SU-DHL-6 (cell line): ENCODE measurements at regions not wholly inside any gene's neighbourhood (a gene's known extent, or its start where the extent isn't known, plus 50 kb on each side); places are given as distances from the start of the nearest gene placed in this dataset.

Experiments
- H2AFZ ChIP-seq: fragments of 200-600 bp; sonication (generic); 2 replicates; pipeline ENCODE4 v1.6.1; 2014; ENCODE audit warnings: low read depth, mild to moderate bottlenecking, moderate library complexity, mixed read lengths, antibody characterized with exemption, low read length; ENCODE audit not compliant: severe bottlenecking
- H3F3A ChIP-seq: fragments of 200-600 bp; shearing (Covaris generic); 2 replicates; pipeline ENCODE4 v1.6.0; 2016; ENCODE audit warnings: antibody characterized with exemption, mild to moderate bottlenecking; ENCODE audit not compliant: insufficient read depth
- H3K27ac ChIP-seq: fragments of 200-600 bp; sonication (generic); 2 replicates; pipeline ENCODE4 v1.5.1; 2016; ENCODE audit warnings: low read depth, mild to moderate bottlenecking, low read length, moderate library complexity, mixed read lengths
- H3K27me3 ChIP-seq: fragments of 200-600 bp; sonication (generic), shearing (Covaris generic); 2 replicates; pipeline ENCODE4 v1.6.0; 2014; ENCODE audit warnings: mild to moderate bottlenecking, low read length
- H3K36me3 ChIP-seq: fragments of 200-600 bp; sonication (generic); 2 replicates; pipeline ENCODE4 v1.6.1; 2014; ENCODE audit warnings: mild to moderate bottlenecking, low read length, mixed read lengths
- H3K4me2 ChIP-seq: fragments of 300-600, 200-600 bp; shearing (Covaris generic), sonication (generic); 2 replicates; pipeline ENCODE4 v1.6.0; 2014; ENCODE audit warnings: low read length, low read depth, mild to moderate bottlenecking; ENCODE audit not compliant: poor library complexity, severe bottlenecking
- H3K4me3 ChIP-seq: fragments of 200-600 bp; sonication (generic); 2 replicates; pipeline ENCODE4 v1.5.1; 2014; ENCODE audit warnings: antibody characterized with exemption, low read length, mild to moderate bottlenecking, mixed read lengths; ENCODE audit not compliant: insufficient read depth, poor library complexity, severe bottlenecking
- H3K79me2 ChIP-seq: fragments of 200-600 bp; sonication (generic); 2 replicates; pipeline ENCODE4 v1.6.1; 2014; ENCODE audit warnings: mild to moderate bottlenecking, low read length, moderate library complexity; ENCODE audit not compliant: insufficient read depth
- H3K9ac ChIP-seq: fragments of 200-600 bp; sonication (generic); 2 replicates; pipeline ENCODE4 v1.7.0; 2014; ENCODE audit warnings: mild to moderate bottlenecking, low read length
- H3K9me2 ChIP-seq: fragments of 200-600 bp; sonication (generic); replicated peaks from 2 replicates; pipeline ENCODE4 v1.6.1; 2014; ENCODE audit warnings: low read length; ENCODE audit not compliant: insufficient read depth
- H3K9me3 ChIP-seq: fragments of 200-600 bp; sonication (generic); 2 replicates; pipeline ENCODE4 v1.6.1; 2014; ENCODE audit warnings: low read length, mixed read lengths; ENCODE audit not compliant: insufficient read depth
- H4K20me1 ChIP-seq: fragments of 200-600 bp; sonication (generic); 2 replicates; pipeline ENCODE4 v1.6.1; 2014; ENCODE audit warnings: low read depth, mild to moderate bottlenecking, antibody characterized with exemption, low read length, moderate library complexity, mixed read lengths
- CTCF ChIP-seq: fragments of 200-600 bp; sonication (generic); IDR thresholded peaks from one replicate; pipeline ENCODE4 v1.5.1; 2017; ENCODE audit warnings: antibody characterized with exemption, mild to moderate bottlenecking, low read length, moderate library complexity; ENCODE audit not compliant: insufficient read depth, poor library complexity, severe bottlenecking
- EZH2phosphoT487 ChIP-seq: fragments of 200-600 bp; sonication (generic), shearing (Covaris generic); conservative IDR thresholded peaks from 2 replicates; pipeline ENCODE4 v1.6.1; 2018; ENCODE audit warnings: mild to moderate bottlenecking, antibody characterized with exemption, low read length, moderate library complexity, mixed read lengths

GRCh38 chrX:20623448-20623847 is 356.7 kb upstream of the RPS6KA3 start:
- Histone ChIP-seq H3K27me3 (no peaks in the 10 kb centered on the region), H3K9me2 (no peaks in the 10 kb centered on the region), H4K20me1 (no peaks in the 10 kb centered on the region), H3K79me2 (no peaks in the 10 kb centered on the region), H3K9ac (no peak overlapping the region), H3K4me2 (no peak overlapping the region), H3K36me3 (no peaks in the 10 kb centered on the region), H2AFZ (no peak overlapping the region), H3K27ac (no peak overlapping the region), H3K4me3 (no peak overlapping the region), H3F3A (no peaks in the 10 kb centered on the region), H3K9me3 (no peaks in the 10 kb centered on the region)
- TF ChIP-seq CTCF (no peak), EZH2phosphoT487 (no peak)

GRCh38 chrX:20620306-20620705 is 353.6 kb upstream of the RPS6KA3 start:
- H3K9ac ChIP-seq: no peak overlapping the region
- no peaks in the 10 kb centered on the region for H3K79me2 ChIP-seq
- no peak overlapping the region for H3K4me2 ChIP-seq
- H2AFZ ChIP-seq: no peak overlapping the region
- no peaks in the 10 kb centered on the region for H3K9me3 ChIP-seq
- H3F3A ChIP-seq: no peaks in the 10 kb centered on the region
- H3K4me3 ChIP-seq: no peak overlapping the region
- H4K20me1 ChIP-seq: no peaks in the 10 kb centered on the region
- no peak overlapping the region for H3K27ac ChIP-seq
- H3K36me3 ChIP-seq: no peaks in the 10 kb centered on the region
- no peaks in the 10 kb centered on the region for H3K9me2 ChIP-seq
- no peaks in the 10 kb centered on the region for H3K27me3 ChIP-seq
- no peak for TF ChIP-seq CTCF
- no peak for TF ChIP-seq EZH2phosphoT487

- no peaks in the 10 kb centered on the region for H4K20me1 ChIP-seq
- TF ChIP-seq EZH2phosphoT487 (no peak), CTCF (no peak)
- no peaks in the 10 kb centered on the region for H3K9me3 ChIP-seq
- no peaks in the 10 kb centered on the region for H3K79me2 ChIP-seq
- H3K36me3 ChIP-seq: no peaks in the 10 kb centered on the region
- no peak overlapping the region for H2AFZ ChIP-seq
- no peaks in the 10 kb centered on the region for H3K27me3 ChIP-seq
- no peaks in the 10 kb centered on the region for H3F3A ChIP-seq
- H3K9ac ChIP-seq: no peak overlapping the region
- H3K9me2 ChIP-seq: no peaks in the 10 kb centered on the region
- H3K4me2 ChIP-seq: no peak overlapping the region
- no peak overlapping the region for H3K4me3 ChIP-seq
- H3K27ac ChIP-seq: no peak overlapping the region
Observed at GRCh38 chrX:20609916-20610415, 343.3 kb upstream of the RPS6KA3 start.
